ENCODE measurements at regions not wholly inside any gene's neighbourhood (a gene's known extent, or its start where the extent isn't known, plus 50 kb on each side); places are given as distances from the start of the nearest gene placed in this dataset.

DNA sequence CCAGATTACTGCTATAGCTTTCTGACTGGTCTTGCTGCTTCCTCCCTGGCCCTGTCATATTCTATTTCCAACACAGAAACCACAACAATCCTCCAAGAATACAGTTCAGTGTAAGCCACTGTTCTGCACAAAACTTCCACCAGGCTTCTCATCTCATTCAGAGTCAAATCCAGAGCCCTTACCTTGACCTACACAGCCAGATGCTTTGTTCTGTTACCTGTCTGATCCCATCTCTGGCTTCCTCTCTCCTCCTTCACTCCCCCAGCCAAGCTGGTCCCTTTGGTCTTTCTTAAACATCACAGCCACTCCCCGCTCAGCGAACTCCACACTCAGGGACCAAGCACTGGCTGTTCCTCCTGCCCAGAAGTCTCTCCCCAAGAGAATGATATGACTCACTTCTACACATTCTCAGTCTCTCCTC, 84.8 kb upstream of the BMP2K start:
- H3K4me3 ChIP-seq (ENCODE audit: low read depth, low read length) = no peak overlapping the region
- TF ChIP-seq, protein P1, sequence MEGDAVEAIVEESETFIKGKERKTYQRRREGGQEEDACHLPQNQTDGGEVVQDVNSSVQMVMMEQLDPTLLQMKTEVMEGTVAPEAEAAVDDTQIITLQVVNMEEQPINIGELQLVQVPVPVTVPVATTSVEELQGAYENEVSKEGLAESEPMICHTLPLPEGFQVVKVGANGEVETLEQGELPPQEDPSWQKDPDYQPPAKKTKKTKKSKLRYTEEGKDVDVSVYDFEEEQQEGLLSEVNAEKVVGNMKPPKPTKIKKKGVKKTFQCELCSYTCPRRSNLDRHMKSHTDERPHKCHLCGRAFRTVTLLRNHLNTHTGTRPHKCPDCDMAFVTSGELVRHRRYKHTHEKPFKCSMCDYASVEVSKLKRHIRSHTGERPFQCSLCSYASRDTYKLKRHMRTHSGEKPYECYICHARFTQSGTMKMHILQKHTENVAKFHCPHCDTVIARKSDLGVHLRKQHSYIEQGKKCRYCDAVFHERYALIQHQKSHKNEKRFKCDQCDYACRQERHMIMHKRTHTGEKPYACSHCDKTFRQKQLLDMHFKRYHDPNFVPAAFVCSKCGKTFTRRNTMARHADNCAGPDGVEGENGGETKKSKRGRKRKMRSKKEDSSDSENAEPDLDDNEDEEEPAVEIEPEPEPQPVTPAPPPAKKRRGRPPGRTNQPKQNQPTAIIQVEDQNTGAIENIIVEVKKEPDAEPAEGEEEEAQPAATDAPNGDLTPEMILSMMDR (IDR thresholded peaks at IDR 0.05; ENCODE audit: low read depth, low read length, missing control alignments) = no peak
- no peak for DNase-seq (ENCODE audit: low read depth)

DNA sequence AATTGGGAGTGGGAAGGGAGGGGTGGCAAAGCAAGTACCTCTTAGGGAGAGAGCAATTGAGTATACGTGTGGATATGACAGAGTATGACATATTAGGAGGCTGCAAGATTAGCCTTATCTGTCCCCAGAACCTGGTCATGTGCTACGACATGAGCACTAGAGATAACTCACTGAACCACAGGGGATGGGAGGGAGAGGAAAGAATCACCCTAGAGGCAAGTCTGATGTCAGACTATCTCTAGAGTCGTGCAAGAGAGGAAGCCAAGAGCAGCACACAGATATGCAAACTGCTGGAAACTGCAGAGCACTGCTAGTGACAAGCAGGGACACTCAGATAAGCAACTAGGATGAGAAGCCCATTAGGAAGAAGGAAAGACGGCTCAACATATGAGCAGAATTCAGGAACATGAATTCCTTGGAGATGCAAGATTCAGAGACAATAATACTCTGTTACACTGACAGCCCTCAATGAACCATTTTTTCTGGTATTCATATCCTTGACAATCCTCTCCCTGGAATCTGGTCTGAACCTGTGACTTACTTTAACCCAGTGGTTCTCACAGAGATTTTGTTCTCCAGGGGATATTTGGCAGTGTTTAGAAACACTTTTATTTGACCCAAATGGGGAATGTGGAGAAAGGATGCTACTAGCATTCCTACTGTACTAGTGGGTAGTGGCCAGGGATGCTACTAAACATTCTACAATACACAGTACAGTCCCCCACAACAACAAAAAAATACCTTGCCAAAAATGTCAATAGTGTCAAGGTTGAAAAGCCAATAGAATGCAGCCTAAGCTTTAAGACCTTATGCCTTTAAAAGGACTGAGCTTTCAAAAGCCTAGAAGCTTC, 84.0 kb upstream of the BMP2K start:
- H3K4me3 ChIP-seq (ENCODE audit: low read depth, low read length) = no peak overlapping the region
- TF ChIP-seq, protein P1 (IDR thresholded peaks at IDR 0.05; ENCODE audit: low read depth, low read length, missing control alignments) = no peak
- no peak for DNase-seq (ENCODE audit: low read depth)

DNA sequence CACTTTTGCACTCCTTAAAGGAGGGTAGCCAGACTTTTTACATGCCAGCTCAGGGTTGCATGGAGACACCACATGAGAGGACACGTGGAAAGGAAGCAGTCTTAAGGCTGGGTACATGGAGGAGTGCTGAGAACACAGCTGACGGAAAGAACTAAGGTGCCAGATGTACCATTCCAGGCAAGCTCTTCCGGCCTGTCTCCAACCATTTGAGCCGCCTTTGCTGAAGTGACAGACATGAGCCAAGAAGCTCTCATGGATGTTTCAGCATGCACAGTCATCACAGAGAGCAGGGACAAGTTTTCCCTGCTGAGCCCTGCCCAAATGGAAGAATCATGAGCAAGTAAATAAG, 83.4 kb upstream of the BMP2K start:
- DNase-seq (ENCODE audit: low read depth) = no peak
- H3K4me3 ChIP-seq (ENCODE audit: low read depth, low read length) = no peak overlapping the region
- TF ChIP-seq, protein P1 (IDR thresholded peaks at IDR 0.05; ENCODE audit: low read depth, low read length, missing control alignments) = no peak

DNA sequence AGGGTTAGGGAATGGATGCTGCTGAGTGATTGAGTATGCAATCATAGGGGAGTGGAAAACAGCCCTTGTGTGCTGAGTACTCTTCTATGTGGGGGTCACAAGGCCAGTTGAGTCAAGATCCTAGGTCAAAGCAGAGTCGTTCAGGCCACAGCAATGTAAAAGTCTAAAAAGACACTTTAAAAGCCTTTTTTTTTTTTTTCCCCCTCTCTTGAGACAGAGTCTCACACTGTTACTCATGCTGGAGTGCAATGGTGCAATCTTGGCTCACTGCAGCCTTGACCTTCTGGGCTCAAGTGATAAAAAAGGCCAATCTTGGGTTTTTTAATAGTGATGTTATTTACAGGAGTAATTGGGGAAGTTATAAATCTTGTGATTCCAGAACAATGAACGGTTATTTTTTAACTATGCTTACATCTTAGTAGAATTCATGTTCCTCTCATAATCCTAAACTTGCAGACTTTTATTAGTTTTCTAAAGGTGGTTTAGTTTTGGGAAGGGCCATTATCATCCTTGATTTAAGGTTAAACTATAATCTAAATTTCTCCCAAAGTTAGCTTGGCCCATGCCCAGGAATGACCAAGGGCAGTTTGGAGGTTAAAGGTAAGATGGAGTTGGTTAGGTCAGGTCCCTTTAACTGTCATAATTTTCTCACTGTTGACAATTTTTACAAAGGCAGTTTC, 82.2 kb upstream of the BMP2K start:
- H3K4me3 ChIP-seq (ENCODE audit: low read depth, low read length) = no peak overlapping the region
- no peak for DNase-seq (ENCODE audit: low read depth)
- TF ChIP-seq, protein P1 (IDR thresholded peaks at IDR 0.05; ENCODE audit: low read depth, low read length, missing control alignments) = no peak

DNA sequence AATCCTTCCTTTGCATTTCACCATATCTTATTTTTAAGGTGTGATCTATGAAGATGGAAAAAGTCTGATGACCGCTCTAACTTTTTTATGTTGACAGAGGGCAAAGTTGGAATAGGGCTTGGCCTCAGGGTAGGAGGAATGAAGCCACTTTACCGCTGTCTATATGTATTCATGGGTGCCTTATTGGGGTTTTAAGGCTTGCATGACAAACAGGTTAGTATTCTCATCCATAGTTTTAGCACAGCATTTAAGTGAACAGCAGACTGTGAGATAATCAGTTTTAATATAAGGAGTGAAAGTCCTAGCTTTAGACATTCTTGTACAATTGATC, 81.7 kb upstream of the BMP2K start:
- no peak overlapping the region for H3K4me3 ChIP-seq (ENCODE audit: low read depth, low read length)
- TF ChIP-seq, protein P1 (IDR thresholded peaks at IDR 0.05; ENCODE audit: low read depth, low read length, missing control alignments) = no peak
- no peak for DNase-seq (ENCODE audit: low read depth)

DNA sequence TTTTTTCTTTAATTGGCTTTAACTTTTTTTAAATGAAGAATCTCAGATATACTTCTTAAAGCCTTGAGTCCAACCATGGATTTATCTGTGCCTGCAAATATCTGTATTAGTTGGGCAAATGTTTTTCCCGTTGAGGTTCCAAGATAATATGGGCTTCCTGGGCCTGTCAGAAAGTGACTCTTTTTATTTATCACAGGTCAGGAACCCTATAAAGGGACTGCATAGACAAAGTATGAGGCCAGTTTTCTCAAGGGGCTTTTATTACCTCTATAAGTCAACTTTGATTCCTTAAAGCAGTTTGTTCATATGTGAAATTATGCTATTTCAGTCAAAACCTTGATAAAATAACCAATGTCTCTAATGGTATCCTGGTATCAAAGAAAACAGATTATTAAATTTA, 80.2 kb upstream of the BMP2K start:
- no peak for DNase-seq (ENCODE audit: low read depth)
- TF ChIP-seq, protein P1 (IDR thresholded peaks at IDR 0.05; ENCODE audit: low read depth, low read length, missing control alignments) = no peak
- H3K4me3 ChIP-seq (ENCODE audit: low read depth, low read length) = no peak overlapping the region

Measured in GM12864 (cell line).